NT2/D1 (cell line): ENCODE measurements at regions not wholly inside any gene's neighbourhood (a gene's known extent, or its start where the extent isn't known, plus 50 kb on each side); places are given as distances from the start of the nearest gene placed in this dataset.

ENCODE experiments used
- SUZ12 ChIP-seq: IDR thresholded peaks from 2 replicates; pipeline ENCODE4 v1.6.1; 2011; ENCODE audit not compliant: insufficient read length, insufficient read depth; ENCODE audit errors: extremely low read depth
- YY1 ChIP-seq: IDR thresholded peaks from 2 replicates; pipeline ENCODE4 v1.6.1; 2011; ENCODE audit not compliant: insufficient read length, insufficient read depth
- ZNF274 ChIP-seq: IDR thresholded peaks from 2 replicates; pipeline ENCODE4 v1.6.1; 2011; ENCODE audit warnings: mild to moderate bottlenecking, low read depth, low read length

GRCh38 chr5:109550077-109550476 lies 139.7 kb upstream of the MAN2A1 start:
- TF ChIP-seq ZNF274 (no peak), YY1 (no peak), SUZ12 (no peak)
